Hematopoietic multipotent progenitor cell treated with erythropoietin and hydrocortisone succinate and interleukin-3 and kit ligand, for 15 days (in vitro differentiated cells): ENCODE measurements at regions not wholly inside any gene's neighbourhood (a gene's known extent, or its start where the extent isn't known, plus 50 kb on each side); places are given as distances from the start of the nearest gene placed in this dataset.

ENCODE experiments used
- DNase-seq: peaks from one replicate; pipeline ENCODE4 v3.0.0-alpha.2; 2015; ENCODE audit warnings: low spot score

GRCh38 chr16:5900046-5900445 is 802.5 kb upstream of the EEF2KMT start:
- DNase-seq, result no peak

GRCh38 chr16:5895976-5896375 is 798.4 kb upstream of the EEF2KMT start:
- DNase-seq, result no peak

GRCh38 chr16:5895137-5895536 is 797.5 kb upstream of the EEF2KMT start:
- no peak for DNase-seq

GRCh38 chr16:5891296-5891695 is 793.7 kb upstream of the EEF2KMT start:
- DNase-seq, result no peak

GRCh38 chr16:5885521-5885920 is 787.9 kb upstream of the EEF2KMT start:
- no peak for DNase-seq

GRCh38 chr16:5884996-5885395 is 787.4 kb upstream of the EEF2KMT start:
- DNase-seq, result no peak

- no peak for DNase-seq
These were observed 786.7 kb upstream of the EEF2KMT start for GRCh38 chr16:5884339-5884738.

- DNase-seq, result no peak
These were observed 784.6 kb upstream of the EEF2KMT start for GRCh38 chr16:5882087-5882640.

- no peak for DNase-seq
These were observed 777.8 kb upstream of the EEF2KMT start for GRCh38 chr16:5875416-5875815.

GRCh38 chr16:5874899-5875298 is 777.3 kb upstream of the EEF2KMT start:
- DNase-seq, result no peak

- DNase-seq, result no peak
These were observed 775.6 kb upstream of the EEF2KMT start for GRCh38 chr16:5873221-5873620.

- DNase-seq, result no peak
These were observed 773.5 kb upstream of the EEF2KMT start for GRCh38 chr16:5870886-5871691.

- no peak for DNase-seq
These were observed 769.7 kb upstream of the EEF2KMT start for GRCh38 chr16:5867250-5867649.

GRCh38 chr16:5865236-5865635 is 767.6 kb upstream of the EEF2KMT start:
- DNase-seq, result no peak

- DNase-seq, result no peak
These were observed 765.5 kb upstream of the EEF2KMT start for GRCh38 chr16:5863071-5863606.

GRCh38 chr16:5862103-5862840 is 764.7 kb upstream of the EEF2KMT start:
- no peak for DNase-seq

GRCh38 chr16:5861241-5861640 is 763.6 kb upstream of the EEF2KMT start:
- DNase-seq, result no peak

GRCh38 chr16:5858180-5858579 is 760.6 kb upstream of the EEF2KMT start:
- DNase-seq, result no peak

GRCh38 chr16:5854027-5854426 is 756.4 kb upstream of the EEF2KMT start:
- no peak for DNase-seq

- no peak for DNase-seq
These were observed 754.6 kb upstream of the EEF2KMT start for GRCh38 chr16:5852151-5852550.

GRCh38 chr16:5851393-5851982 is 753.9 kb upstream of the EEF2KMT start:
- no peak for DNase-seq

- DNase-seq, result no peak
These were observed 753.2 kb upstream of the EEF2KMT start for GRCh38 chr16:5850632-5851392.
